Smooth muscle cell of the brain vasculature (primary cell): ENCODE measurements at regions not wholly inside any gene's neighbourhood (a gene's known extent, or its start where the extent isn't known, plus 50 kb on each side); places are given as distances from the start of the nearest gene placed in this dataset.

ENCODE experiments used
- DNase-seq: peaks from one replicate; pipeline ENCODE4 v3.0.0-alpha.2; 2012; ENCODE audit warnings: low read depth, low spot score

- DNase-seq: no peak
These were observed 156.0 kb downstream of the MAF start for GRCh38 chr16:79444572-79444971.

GRCh38 chr16:79439901-79440300, 160.6 kb downstream of the MAF start:
- DNase-seq: no peak

- DNase-seq: no peak
These were observed 162.5 kb downstream of the MAF start for GRCh38 chr16:79437764-79438751.

- no peak for DNase-seq
These were observed 163.7 kb downstream of the MAF start for GRCh38 chr16:79436885-79437284.

GRCh38 chr16:79434771-79435170, 165.8 kb downstream of the MAF start:
- no peak for DNase-seq

- no peak for DNase-seq
These were observed 166.4 kb downstream of the MAF start for GRCh38 chr16:79434092-79434491.

- DNase-seq: no peak
These were observed 168.6 kb downstream of the MAF start for GRCh38 chr16:79431923-79432322.

- no peak for DNase-seq
These were observed 170.3 kb downstream of the MAF start for GRCh38 chr16:79430191-79430678.

- DNase-seq: no peak
These were observed 171.0 kb downstream of the MAF start for GRCh38 chr16:79429381-79430190.

GRCh38 chr16:79426663-79427062, 173.9 kb downstream of the MAF start:
- DNase-seq: no peak

GRCh38 chr16:79422064-79422463, 178.5 kb downstream of the MAF start:
- no peak for DNase-seq

- DNase-seq: no peak
These were observed 179.4 kb downstream of the MAF start for GRCh38 chr16:79421126-79421525.

GRCh38 chr16:79420493-79420892, 180.0 kb downstream of the MAF start:
- DNase-seq: no peak

GRCh38 chr16:79419148-79419547, 181.4 kb downstream of the MAF start:
- no peak for DNase-seq

- no peak for DNase-seq
These were observed 182.9 kb downstream of the MAF start for GRCh38 chr16:79417601-79418008.

- no peak for DNase-seq
These were observed 184.4 kb downstream of the MAF start for GRCh38 chr16:79415983-79416640.

- no peak for DNase-seq
These were observed 187.7 kb downstream of the MAF start for GRCh38 chr16:79412783-79413225.

- DNase-seq: no peak
These were observed 188.7 kb downstream of the MAF start for GRCh38 chr16:79411805-79412204.

- DNase-seq: no peak
These were observed 189.2 kb downstream of the MAF start for GRCh38 chr16:79411357-79411756.

- DNase-seq: no peak
These were observed 190.6 kb downstream of the MAF start for GRCh38 chr16:79409978-79410377.

GRCh38 chr16:79408355-79408754, 192.2 kb downstream of the MAF start:
- DNase-seq: no peak
